DND-41 (cell line): ENCODE measurements at regions not wholly inside any gene's neighbourhood (a gene's known extent, or its start where the extent isn't known, plus 50 kb on each side); places are given as distances from the start of the nearest gene placed in this dataset.

Experiments used
- CTCF ChIP-seq: IDR thresholded peaks from 2 replicates; pipeline ENCODE4 v1.5.1; 2012; ENCODE audit warnings: borderline replicate concordance, low read length, moderate library complexity, mild to moderate bottlenecking; ENCODE audit not compliant: poor library complexity, severe bottlenecking; ENCODE audit errors: extremely low read depth
- EZH2 ChIP-seq: IDR thresholded peaks from 3 replicates; pipeline ENCODE4 v1.6.1; 2012; ENCODE audit warnings: borderline replicate concordance, low read depth, mild to moderate bottlenecking, moderate library complexity, low read length, inconsistent platforms; ENCODE audit not compliant: severe bottlenecking

- TF ChIP-seq CTCF (no peak), EZH2 (no peak)
Measured at GRCh38 chr5:87836696-87837095, 424.0 kb upstream of the CCNH start.
